ENCODE measurements at regions not wholly inside any gene's neighbourhood (a gene's known extent, or its start where the extent isn't known, plus 50 kb on each side); places are given as distances from the start of the nearest gene placed in this dataset.

DNA sequence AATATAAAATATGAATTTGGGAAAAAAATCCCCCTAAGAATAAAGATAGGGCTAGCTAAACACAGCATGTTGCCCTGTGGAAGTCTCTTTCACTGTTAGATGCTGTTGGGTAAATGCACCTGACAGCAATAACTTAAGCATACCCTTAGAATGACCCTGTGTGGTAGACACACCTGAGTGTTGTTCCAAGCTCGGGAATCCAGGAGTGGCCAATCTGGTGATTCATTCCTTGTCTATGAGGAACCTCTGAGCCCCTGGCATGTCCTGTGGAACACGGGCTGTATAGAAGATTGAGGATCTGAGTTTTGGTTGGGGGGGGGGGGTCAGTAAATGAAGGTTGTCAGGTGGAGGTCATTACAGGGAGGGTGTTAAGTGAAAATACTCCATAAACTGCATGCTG lies 730.0 kb upstream of the IGFBP3 start:
- Histone ChIP-seq H3K4me3 (ENCODE audit: low read depth in 1 of 3, low read length in 3 of 3) (no peak overlapping the region), H3K27me3 (ENCODE audit: control insufficient read depth in 4 of 4, insufficient read depth in 4 of 4, low read length in 3 of 4) (no peaks in the 10 kb centered on the region), H3K4me1 (ENCODE audit: control insufficient read depth in 4 of 4, insufficient read depth in 4 of 4, low read length in 3 of 4) (peaks cover 0 to 6% (median 3%) of the 10 kb centered on the region in 4 donors), H3K9ac (ENCODE audit: low read depth in 1 of 2, low read length in 2 of 2) (no peak overlapping the region), H3K36me3 (ENCODE audit: control insufficient read depth in 4 of 4, insufficient read depth in 3 of 4, low read depth in 1 of 4, low read length in 3 of 4) (no peaks in the 10 kb centered on the region), H3K9me3 (ENCODE audit: control insufficient read depth in 4 of 4, low read length in 3 of 4) (no peaks in the 10 kb centered on the region), H3K27ac (ENCODE audit: low read depth in 1 of 2, low read length in 2 of 2) (no peak overlapping the region)
- no peak for DNase-seq (ENCODE audit: low spot score)
- no peak for TF ChIP-seq EGR1 (IDR thresholded peaks at IDR 0.05; ENCODE audit: low read depth in 2 of 2)
- no peak for TF ChIP-seq REST (IDR thresholded peaks at IDR 0.05)
- TF ChIP-seq HNF4A (conservative IDR thresholded peaks at IDR 0.05): no peak
- TF ChIP-seq RAD21 (IDR thresholded peaks at IDR 0.05): no peak
- TF ChIP-seq, protein P1, sequence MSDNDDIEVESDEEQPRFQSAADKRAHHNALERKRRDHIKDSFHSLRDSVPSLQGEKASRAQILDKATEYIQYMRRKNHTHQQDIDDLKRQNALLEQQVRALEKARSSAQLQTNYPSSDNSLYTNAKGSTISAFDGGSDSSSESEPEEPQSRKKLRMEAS (IDR thresholded peaks at IDR 0.05): no peak
- TF ChIP-seq, protein P2, sequence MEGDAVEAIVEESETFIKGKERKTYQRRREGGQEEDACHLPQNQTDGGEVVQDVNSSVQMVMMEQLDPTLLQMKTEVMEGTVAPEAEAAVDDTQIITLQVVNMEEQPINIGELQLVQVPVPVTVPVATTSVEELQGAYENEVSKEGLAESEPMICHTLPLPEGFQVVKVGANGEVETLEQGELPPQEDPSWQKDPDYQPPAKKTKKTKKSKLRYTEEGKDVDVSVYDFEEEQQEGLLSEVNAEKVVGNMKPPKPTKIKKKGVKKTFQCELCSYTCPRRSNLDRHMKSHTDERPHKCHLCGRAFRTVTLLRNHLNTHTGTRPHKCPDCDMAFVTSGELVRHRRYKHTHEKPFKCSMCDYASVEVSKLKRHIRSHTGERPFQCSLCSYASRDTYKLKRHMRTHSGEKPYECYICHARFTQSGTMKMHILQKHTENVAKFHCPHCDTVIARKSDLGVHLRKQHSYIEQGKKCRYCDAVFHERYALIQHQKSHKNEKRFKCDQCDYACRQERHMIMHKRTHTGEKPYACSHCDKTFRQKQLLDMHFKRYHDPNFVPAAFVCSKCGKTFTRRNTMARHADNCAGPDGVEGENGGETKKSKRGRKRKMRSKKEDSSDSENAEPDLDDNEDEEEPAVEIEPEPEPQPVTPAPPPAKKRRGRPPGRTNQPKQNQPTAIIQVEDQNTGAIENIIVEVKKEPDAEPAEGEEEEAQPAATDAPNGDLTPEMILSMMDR (IDR thresholded peaks at IDR 0.05; ENCODE audit: low read depth, low read length, missing input control): no peak
- TF ChIP-seq GABPA (IDR thresholded peaks at IDR 0.05 in 1 of 2, conservative IDR thresholded peaks at IDR 0.05 in 1 of 2): no peak
- no peak for TF ChIP-seq TAF1 (conservative IDR thresholded peaks at IDR 0.05)
- no peak for TF ChIP-seq HNF4G (IDR thresholded peaks at IDR 0.05)
- WGBS: 86% methylated on average over 2 of the region's 2 CpGs

DNA sequence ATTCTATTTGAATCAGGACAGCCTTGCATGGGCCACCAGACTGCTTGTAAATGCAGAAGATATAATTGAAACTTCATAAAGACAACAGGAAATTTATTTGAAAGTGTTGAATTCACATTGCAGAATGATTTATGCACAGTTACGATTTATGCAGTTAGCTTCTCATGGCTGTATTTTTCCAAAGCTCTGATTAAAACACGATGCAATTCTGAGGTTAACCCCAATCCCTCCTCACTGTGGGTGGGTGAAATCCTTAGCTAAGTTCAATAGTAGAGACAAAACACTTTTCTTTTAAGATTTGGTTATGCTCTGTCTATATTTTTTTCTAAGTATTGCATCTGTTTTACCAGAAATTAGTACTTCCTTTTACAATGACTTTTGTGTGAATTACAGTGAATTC lies 728.8 kb upstream of the IGFBP3 start:
- no peak for DNase-seq (ENCODE audit: low spot score)

More for the DNA sequence above, 728.8 kb upstream of the IGFBP3 start:
- no peak for TF ChIP-seq FOXA1 (IDR thresholded peaks at IDR 0.05)
- no peak for TF ChIP-seq NR2F2 (IDR thresholded peaks at IDR 0.05)
- TF ChIP-seq GABPA (IDR thresholded peaks at IDR 0.05 in 1 of 2, conservative IDR thresholded peaks at IDR 0.05 in 1 of 2): no peak
- no peak for TF ChIP-seq HNF4A (conservative IDR thresholded peaks at IDR 0.05)
- TF ChIP-seq, protein P1 (IDR thresholded peaks at IDR 0.05): no peak
- no peak for TF ChIP-seq JUND (IDR thresholded peaks at IDR 0.05)
- TF ChIP-seq, protein P2 (IDR thresholded peaks at IDR 0.05; ENCODE audit: low read depth, low read length, missing input control): no peak
- TF ChIP-seq REST (IDR thresholded peaks at IDR 0.05): no peak
- TF ChIP-seq ATF3 (IDR thresholded peaks at IDR 0.05): no peak
- no peak for TF ChIP-seq HNF4G (IDR thresholded peaks at IDR 0.05)
- TF ChIP-seq, protein P3, sequence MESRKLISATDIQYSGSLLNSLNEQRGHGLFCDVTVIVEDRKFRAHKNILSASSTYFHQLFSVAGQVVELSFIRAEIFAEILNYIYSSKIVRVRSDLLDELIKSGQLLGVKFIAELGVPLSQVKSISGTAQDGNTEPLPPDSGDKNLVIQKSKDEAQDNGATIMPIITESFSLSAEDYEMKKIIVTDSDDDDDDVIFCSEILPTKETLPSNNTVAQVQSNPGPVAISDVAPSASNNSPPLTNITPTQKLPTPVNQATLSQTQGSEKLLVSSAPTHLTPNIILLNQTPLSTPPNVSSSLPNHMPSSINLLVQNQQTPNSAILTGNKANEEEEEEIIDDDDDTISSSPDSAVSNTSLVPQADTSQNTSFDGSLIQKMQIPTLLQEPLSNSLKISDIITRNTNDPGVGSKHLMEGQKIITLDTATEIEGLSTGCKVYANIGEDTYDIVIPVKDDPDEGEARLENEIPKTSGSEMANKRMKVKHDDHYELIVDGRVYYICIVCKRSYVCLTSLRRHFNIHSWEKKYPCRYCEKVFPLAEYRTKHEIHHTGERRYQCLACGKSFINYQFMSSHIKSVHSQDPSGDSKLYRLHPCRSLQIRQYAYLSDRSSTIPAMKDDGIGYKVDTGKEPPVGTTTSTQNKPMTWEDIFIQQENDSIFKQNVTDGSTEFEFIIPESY (IDR thresholded peaks at IDR 0.05): no peak
- no peak for TF ChIP-seq EGR1 (IDR thresholded peaks at IDR 0.05; ENCODE audit: low read depth in 2 of 2)
- no peak for TF ChIP-seq SP1 (IDR thresholded peaks at IDR 0.05)
- Histone ChIP-seq H3K36me3 (ENCODE audit: control insufficient read depth in 4 of 4, insufficient read depth in 3 of 4, low read depth in 1 of 4, low read length in 3 of 4) (no peaks in the 10 kb centered on the region), H3K27ac (ENCODE audit: low read depth in 1 of 2, low read length in 2 of 2) (no peak overlapping the region), H3K4me1 (ENCODE audit: control insufficient read depth in 4 of 4, insufficient read depth in 4 of 4, low read length in 3 of 4) (peaks cover 0 to 6% (median 3%) of the 10 kb centered on the region in 4 donors), H3K27me3 (ENCODE audit: control insufficient read depth in 4 of 4, insufficient read depth in 4 of 4, low read length in 3 of 4) (no peaks in the 10 kb centered on the region), H3K4me3 (ENCODE audit: low read depth in 1 of 3, low read length in 3 of 3) (no peak overlapping the region), H3K9ac (ENCODE audit: low read depth in 1 of 2, low read length in 2 of 2) (no peak overlapping the region), H3K9me3 (ENCODE audit: control insufficient read depth in 4 of 4, low read length in 3 of 4) (no peaks in the 10 kb centered on the region)
- 67% methylated on average over 2 of the region's 2 CpGs for WGBS

All from liver (tissue), 8 donors.